Uterus (tissue), 3 donors: ENCODE measurements at regions not wholly inside any gene's neighbourhood (a gene's known extent, or its start where the extent isn't known, plus 50 kb on each side); places are given as distances from the start of the nearest gene placed in this dataset.

ENCODE experiments used
- DNase-seq, 2 donors: peaks; one replicate each; pipeline ENCODE4 v3.0.0-alpha.2; 2019 to 2020
- H3K27ac ChIP-seq, 2 donors: fragments of 200-600 bp; sonication (generic); 1 replicate in 1 of 2; 2 replicates in 1 of 2; pipeline ENCODE4 v1.5.1; 2016 to 2018
- H3K27me3 ChIP-seq, 2 donors: fragments of 200-600 bp; sonication (generic); one replicate each; pipeline ENCODE4 v1.5.1; 2018 to 2019; ENCODE audit warnings: control low read depth in 1 of 2
- H3K36me3 ChIP-seq, 2 donors: fragments of 200-600 bp; sonication (generic); one replicate each; pipeline ENCODE4 v1.5.1; 2019; ENCODE audit warnings: control low read depth in 1 of 2
- H3K4me1 ChIP-seq, 2 donors: fragments of 200-600 bp; sonication (generic); one replicate each; pipeline ENCODE4 v1.5.1; 2018 to 2019; ENCODE audit warnings: control low read depth in 1 of 2
- H3K4me3 ChIP-seq, 2 donors: fragments of 200-600 bp; sonication (generic); 1 replicate in 1 of 2; 2 replicates in 1 of 2; pipeline ENCODE4 v1.5.1; 2018 to 2019; ENCODE audit warnings: mild to moderate bottlenecking in 1 of 2
- H3K9me3 ChIP-seq, 2 donors: fragments of 200-600 bp; sonication (generic); one replicate each; pipeline ENCODE4 v1.5.1; 2019; ENCODE audit warnings: control low read depth in 1 of 2
- CTCF ChIP-seq, 4 experiments: fragments of 200-600 bp in 2 of 4; fragments of 450-650 bp in 2 of 4; sonication (generic) in 2 of 4; IDR thresholded peaks; one replicate each; pipeline ENCODE4 v1.5.1; 2016 to 2019; ENCODE audit warnings: antibody characterized with exemption in 4 of 4, mild to moderate bottlenecking in 2 of 4, moderate library complexity in 1 of 4
- POLR2A ChIP-seq, 2 donors: fragments of 450-650 bp; IDR thresholded peaks; one replicate each; pipeline ENCODE4 v1.6.1; 2016; ENCODE audit warnings: antibody characterized with exemption in 2 of 2, mild to moderate bottlenecking in 1 of 2, moderate library complexity in 1 of 2
- intact Hi-C: fragments of 100-400 bp; cut with DNase I; formaldehyde crosslinking; loops from one replicate; pipeline ENCODE4 v1.15.1; 2023; ENCODE audit warnings: low total_unique reads
- donor health status: DM: yes; HTN: yes; CAD: no.

GRCh38 chr3:43906849-43907507, 216.2 kb downstream of the ABHD5 start:
- no peaks in the 10 kb centered on the region for H3K36me3 ChIP-seq
- H3K27ac ChIP-seq = no peak overlapping the region
- no peaks in the 10 kb centered on the region for H3K9me3 ChIP-seq
- H3K27me3 ChIP-seq = no peaks in the 10 kb centered on the region
- no peak for DNase-seq
- no peaks in the 10 kb centered on the region for H3K4me1 ChIP-seq
- H3K4me3 ChIP-seq = no peak overlapping the region
- intact Hi-C loops = no loop called here
- TF ChIP-seq POLR2A (IDR thresholded peaks at IDR 0.05) (no peak), CTCF (IDR thresholded peaks at IDR 0.05) (no peak)

- intact Hi-C loops = no loop called here
- TF ChIP-seq POLR2A (IDR thresholded peaks at IDR 0.05) (no peak), CTCF (IDR thresholded peaks at IDR 0.05) (no peak)
- H3K36me3 ChIP-seq = no peaks in the 10 kb centered on the region
- H3K4me3 ChIP-seq = no peak overlapping the region
- no peaks in the 10 kb centered on the region for H3K4me1 ChIP-seq
- no peaks in the 10 kb centered on the region for H3K9me3 ChIP-seq
- no peak for DNase-seq
- H3K27ac ChIP-seq = no peak overlapping the region
- H3K27me3 ChIP-seq = no peaks in the 10 kb centered on the region
These were observed 216.7 kb downstream of the ABHD5 start for GRCh38 chr3:43907508-43907858.

GRCh38 chr3:43908456-43908855, 217.7 kb downstream of the ABHD5 start:
- Histone ChIP-seq H3K4me3 (no peak overlapping the region), H3K4me1 (no peaks in the 10 kb centered on the region), H3K36me3 (no peaks in the 10 kb centered on the region), H3K9me3 (no peaks in the 10 kb centered on the region), H3K27ac (no peak overlapping the region), H3K27me3 (no peaks in the 10 kb centered on the region)
- DNase-seq = no peak
- intact Hi-C loops = no loop called here
- no peak for TF ChIP-seq POLR2A (IDR thresholded peaks at IDR 0.05)

GRCh38 chr3:43909149-43909548, 218.4 kb downstream of the ABHD5 start:
- H3K27ac ChIP-seq = no peak overlapping the region
- TF ChIP-seq POLR2A (IDR thresholded peaks at IDR 0.05) (no peak), CTCF (IDR thresholded peaks at IDR 0.05) (no peak)
- no peaks in the 10 kb centered on the region for H3K9me3 ChIP-seq
- no peak for DNase-seq
- no peaks in the 10 kb centered on the region for H3K36me3 ChIP-seq
- no peaks in the 10 kb centered on the region for H3K4me1 ChIP-seq
- H3K4me3 ChIP-seq = no peak overlapping the region
- intact Hi-C loops = no loop called here
- H3K27me3 ChIP-seq = no peaks in the 10 kb centered on the region

GRCh38 chr3:43910750-43911149, 220.0 kb downstream of the ABHD5 start:
- no peaks in the 10 kb centered on the region for H3K4me1 ChIP-seq
- no peak overlapping the region for H3K4me3 ChIP-seq
- no peaks in the 10 kb centered on the region for H3K36me3 ChIP-seq
- H3K27ac ChIP-seq = no peak overlapping the region
- intact Hi-C loops = no loop called here
- DNase-seq = no peak
- no peaks in the 10 kb centered on the region for H3K27me3 ChIP-seq
- no peak for TF ChIP-seq POLR2A (IDR thresholded peaks at IDR 0.05)
- TF ChIP-seq CTCF (IDR thresholded peaks at IDR 0.05) = no peak
- no peaks in the 10 kb centered on the region for H3K9me3 ChIP-seq
